ENCODE measurements at regions not wholly inside any gene's neighbourhood (a gene's known extent, or its start where the extent isn't known, plus 50 kb on each side); places are given as distances from the start of the nearest gene placed in this dataset.

- H3K27me3 ChIP-seq (ENCODE audit: control insufficient read depth in 5 of 5, insufficient read depth in 4 of 5, low read length in 5 of 5): peaks cover 3 to 6% (median 5%) of the 10 kb centered on the region in 5 donors
- no peak overlapping the region for H3K9ac ChIP-seq (ENCODE audit: low read length in 5 of 5)
- H3K4me3 ChIP-seq (ENCODE audit: low read depth in 1 of 5, low read length in 5 of 5): no peak overlapping the region
- H3K27ac ChIP-seq (ENCODE audit: low read depth, low read length): no peak overlapping the region
- no peaks in the 10 kb centered on the region for H3K4me1 ChIP-seq (ENCODE audit: control insufficient read depth in 5 of 5, insufficient read depth in 5 of 5, low read length in 5 of 5)
- H3K36me3 ChIP-seq (ENCODE audit: control insufficient read depth in 5 of 5, insufficient read depth in 5 of 5, low read length in 5 of 5): no peaks in the 10 kb centered on the region
- H3K9me3 ChIP-seq (ENCODE audit: control insufficient read depth in 5 of 5, low read length in 5 of 5): peaks cover 0 to 2% (median 0%) of the 10 kb centered on the region in 5 donors
Observed at GRCh38 chr11:135043434-135043833, 631.4 kb upstream of the B3GAT1 start.

DNA sequence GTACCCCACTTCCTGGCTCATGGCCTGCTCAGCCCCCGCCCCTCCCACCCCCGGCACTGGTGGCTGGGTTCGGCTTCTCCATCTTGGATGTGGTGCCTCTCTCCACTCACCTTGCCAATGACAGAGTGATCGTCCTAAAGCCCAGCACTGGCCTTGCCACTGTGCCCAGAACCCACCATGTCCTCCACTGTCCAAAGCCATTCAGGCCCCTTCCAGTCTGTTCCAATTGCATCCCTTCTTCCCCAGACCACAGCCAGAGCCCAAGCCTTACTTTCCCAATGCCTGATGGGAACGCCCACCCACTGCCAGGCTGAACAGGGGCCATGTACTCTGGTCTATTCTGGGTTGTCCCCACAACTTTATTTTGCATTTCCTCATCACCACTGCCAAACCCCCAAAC is 625.8 kb upstream of the B3GAT1 start:
- Histone ChIP-seq H3K27ac (ENCODE audit: low read depth, low read length) (no peak overlapping the region), H3K9ac (ENCODE audit: low read length in 5 of 5) (no peak overlapping the region), H3K36me3 (ENCODE audit: control insufficient read depth in 5 of 5, insufficient read depth in 5 of 5, low read length in 5 of 5) (no peaks in the 10 kb centered on the region), H3K27me3 (ENCODE audit: control insufficient read depth in 5 of 5, insufficient read depth in 4 of 5, low read length in 5 of 5) (peaks cover 5 to 11% (median 6%) of the 10 kb centered on the region in 5 donors), H3K9me3 (ENCODE audit: control insufficient read depth in 5 of 5, low read length in 5 of 5) (peaks cover 0 to 2% (median 0%) of the 10 kb centered on the region in 5 donors), H3K4me3 (ENCODE audit: low read depth in 1 of 5, low read length in 5 of 5) (no peak overlapping the region), H3K4me1 (ENCODE audit: control insufficient read depth in 5 of 5, insufficient read depth in 5 of 5, low read length in 5 of 5) (no peaks in the 10 kb centered on the region)

DNA sequence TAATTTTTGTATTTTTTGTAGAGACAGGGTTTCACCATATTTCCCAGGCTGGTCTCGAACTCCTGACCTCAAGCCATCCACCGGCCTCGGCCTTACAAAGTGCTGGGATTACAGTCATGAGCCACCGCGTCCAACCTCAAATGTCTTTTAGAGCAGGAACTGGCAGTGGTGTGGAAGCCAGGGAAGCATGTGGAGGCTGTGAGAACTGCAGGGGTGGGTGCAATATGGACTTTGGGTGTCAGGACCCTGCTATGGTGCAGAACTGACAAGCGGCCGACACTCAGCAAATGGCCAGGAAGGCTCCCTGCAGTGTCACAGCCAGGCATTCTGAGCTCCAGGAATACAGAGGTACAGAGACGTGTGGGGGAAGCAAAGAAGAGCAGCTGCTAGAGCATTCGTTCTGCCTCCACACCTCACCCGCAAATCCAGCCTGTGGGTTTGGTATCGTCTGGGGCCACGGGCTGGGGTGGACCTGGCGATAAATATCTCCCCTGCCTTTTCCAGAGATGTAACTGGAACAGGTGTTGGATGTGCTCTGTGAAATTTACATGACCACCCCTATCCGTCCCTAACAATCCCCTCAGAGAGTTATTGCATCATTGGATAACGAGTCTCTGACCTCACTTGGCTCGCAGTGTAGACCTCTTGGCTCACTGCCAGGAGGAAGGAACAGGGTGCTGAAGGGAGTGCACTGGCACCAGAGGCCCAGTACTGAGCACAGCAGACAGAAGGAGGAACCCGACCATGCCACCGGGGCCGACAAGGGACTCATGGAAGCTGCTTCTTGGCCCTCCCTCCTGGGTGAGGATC is 624.7 kb upstream of the B3GAT1 start:
- H3K27me3 ChIP-seq (ENCODE audit: control insufficient read depth in 5 of 5, insufficient read depth in 4 of 5, low read length in 5 of 5): peaks cover 5 to 12% (median 6%) of the 10 kb centered on the region in 5 donors
- no peak overlapping the region for H3K27ac ChIP-seq (ENCODE audit: low read depth, low read length)
- H3K9me3 ChIP-seq (ENCODE audit: control insufficient read depth in 5 of 5, low read length in 5 of 5): peaks cover 0 to 2% (median 0%) of the 10 kb centered on the region in 5 donors
- H3K4me3 ChIP-seq (ENCODE audit: low read depth in 1 of 5, low read length in 5 of 5): no peak overlapping the region
- no peaks in the 10 kb centered on the region for H3K36me3 ChIP-seq (ENCODE audit: control insufficient read depth in 5 of 5, insufficient read depth in 5 of 5, low read length in 5 of 5)
- no peak overlapping the region for H3K9ac ChIP-seq (ENCODE audit: low read length in 5 of 5)
- no peaks in the 10 kb centered on the region for H3K4me1 ChIP-seq (ENCODE audit: control insufficient read depth in 5 of 5, insufficient read depth in 5 of 5, low read length in 5 of 5)

GRCh38 chr11:135035282-135035681 is 623.2 kb upstream of the B3GAT1 start:
- H3K27ac ChIP-seq (ENCODE audit: low read depth, low read length): no peak overlapping the region
- no peaks in the 10 kb centered on the region for H3K4me1 ChIP-seq (ENCODE audit: control insufficient read depth in 5 of 5, insufficient read depth in 5 of 5, low read length in 5 of 5)
- H3K9ac ChIP-seq (ENCODE audit: low read length in 5 of 5): no peak overlapping the region
- H3K4me3 ChIP-seq (ENCODE audit: low read depth in 1 of 5, low read length in 5 of 5): no peak overlapping the region
- H3K9me3 ChIP-seq (ENCODE audit: control insufficient read depth in 5 of 5, low read length in 5 of 5): peaks cover 0 to 2% (median 0%) of the 10 kb centered on the region in 5 donors
- peaks cover 5 to 15% (median 10%) of the 10 kb centered on the region in 5 donors for H3K27me3 ChIP-seq (ENCODE audit: control insufficient read depth in 5 of 5, insufficient read depth in 4 of 5, low read length in 5 of 5)
- H3K36me3 ChIP-seq (ENCODE audit: control insufficient read depth in 5 of 5, insufficient read depth in 5 of 5, low read length in 5 of 5): no peaks in the 10 kb centered on the region

DNA sequence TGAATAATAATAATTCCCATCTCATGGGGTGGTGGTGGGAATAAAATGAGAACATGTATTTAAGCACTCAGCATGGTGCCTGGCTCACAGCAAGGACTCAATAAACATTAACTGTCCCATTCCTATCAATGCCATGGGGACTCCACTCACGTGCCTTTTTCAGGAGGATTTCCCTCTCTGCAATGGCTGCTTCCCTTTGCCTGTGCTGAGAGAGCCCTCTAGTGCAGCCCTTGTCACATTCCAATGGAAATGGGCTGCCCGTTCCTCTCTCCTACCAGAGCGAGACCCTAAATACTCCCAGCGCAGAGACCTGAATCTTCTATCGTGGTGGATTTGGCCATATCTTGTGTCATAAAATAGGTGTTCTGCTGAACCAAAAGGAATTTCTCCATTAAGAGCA is 621.5 kb upstream of the B3GAT1 start:
- Histone ChIP-seq H3K4me1 (ENCODE audit: control insufficient read depth in 5 of 5, insufficient read depth in 5 of 5, low read length in 5 of 5) (no peaks in the 10 kb centered on the region), H3K9ac (ENCODE audit: low read length in 5 of 5) (no peak overlapping the region), H3K36me3 (ENCODE audit: control insufficient read depth in 5 of 5, insufficient read depth in 5 of 5, low read length in 5 of 5) (no peaks in the 10 kb centered on the region), H3K4me3 (ENCODE audit: low read depth in 1 of 5, low read length in 5 of 5) (no peak overlapping the region), H3K27me3 (ENCODE audit: control insufficient read depth in 5 of 5, insufficient read depth in 4 of 5, low read length in 5 of 5) (peaks cover 5 to 13% (median 10%) of the 10 kb centered on the region in 5 donors), H3K9me3 (ENCODE audit: control insufficient read depth in 5 of 5, low read length in 5 of 5) (peaks cover 0 to 1% (median 0%) of the 10 kb centered on the region in 5 donors), H3K27ac (ENCODE audit: low read depth, low read length) (no peak overlapping the region)

GRCh38 chr11:135031205-135031989 is 619.4 kb upstream of the B3GAT1 start:
- no peaks in the 10 kb centered on the region for H3K9me3 ChIP-seq (ENCODE audit: control insufficient read depth in 5 of 5, low read length in 5 of 5)
- no peak overlapping the region for H3K27ac ChIP-seq (ENCODE audit: low read depth, low read length)
- no peaks in the 10 kb centered on the region for H3K36me3 ChIP-seq (ENCODE audit: control insufficient read depth in 5 of 5, insufficient read depth in 5 of 5, low read length in 5 of 5)
- H3K27me3 ChIP-seq (ENCODE audit: control insufficient read depth in 5 of 5, insufficient read depth in 4 of 5, low read length in 5 of 5): peaks cover 0 to 12% (median 5%) of the 10 kb centered on the region in 5 donors
- no peak overlapping the region for H3K9ac ChIP-seq (ENCODE audit: low read length in 5 of 5)
- no peak overlapping the region for H3K4me3 ChIP-seq (ENCODE audit: low read depth in 1 of 5, low read length in 5 of 5)
- H3K4me1 ChIP-seq (ENCODE audit: control insufficient read depth in 5 of 5, insufficient read depth in 5 of 5, low read length in 5 of 5): no peaks in the 10 kb centered on the region

DNA sequence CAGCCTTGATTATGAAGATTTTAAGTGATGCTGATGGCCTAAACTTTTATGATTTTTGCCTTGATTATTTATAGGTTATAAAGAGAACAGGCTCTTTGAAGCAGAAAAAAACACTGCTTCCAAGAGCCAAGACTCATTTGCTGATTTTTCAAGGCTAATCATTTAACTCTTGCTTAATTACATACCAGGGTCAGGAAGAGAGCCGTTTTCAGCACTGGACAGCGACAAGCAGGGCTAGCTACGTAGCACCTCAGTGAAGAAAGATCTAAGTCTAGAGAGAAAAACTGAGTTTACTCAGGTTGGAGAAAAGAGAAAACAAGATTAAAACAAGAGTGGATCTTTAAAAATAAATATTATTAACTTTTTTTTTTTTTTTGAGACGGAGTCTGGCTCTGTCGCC is 615.4 kb upstream of the B3GAT1 start:
- H3K4me1 ChIP-seq (ENCODE audit: control insufficient read depth in 5 of 5, insufficient read depth in 5 of 5, low read length in 5 of 5): no peaks in the 10 kb centered on the region
- no peak overlapping the region for H3K4me3 ChIP-seq (ENCODE audit: low read depth in 1 of 5, low read length in 5 of 5)
- no peak overlapping the region for H3K9ac ChIP-seq (ENCODE audit: low read length in 5 of 5)
- no peak overlapping the region for H3K27ac ChIP-seq (ENCODE audit: low read depth, low read length)
- H3K9me3 ChIP-seq (ENCODE audit: control insufficient read depth in 5 of 5, low read length in 5 of 5): no peaks in the 10 kb centered on the region
- H3K36me3 ChIP-seq (ENCODE audit: control insufficient read depth in 5 of 5, insufficient read depth in 5 of 5, low read length in 5 of 5): no peaks in the 10 kb centered on the region
- peaks cover 0 to 4% (median 2%) of the 10 kb centered on the region in 5 donors for H3K27me3 ChIP-seq (ENCODE audit: control insufficient read depth in 5 of 5, insufficient read depth in 4 of 5, low read length in 5 of 5)

GRCh38 chr11:135023499-135023898 is 611.5 kb upstream of the B3GAT1 start:
- Histone ChIP-seq H3K4me3 (ENCODE audit: low read depth in 1 of 5, low read length in 5 of 5) (no peak overlapping the region), H3K27ac (ENCODE audit: low read depth, low read length) (no peak overlapping the region), H3K9ac (ENCODE audit: low read length in 5 of 5) (no peak overlapping the region)

GRCh38 chr11:135022454-135022853 is 610.4 kb upstream of the B3GAT1 start:
- no peak overlapping the region for H3K4me3 ChIP-seq (ENCODE audit: low read depth in 1 of 5, low read length in 5 of 5)
- H3K9ac ChIP-seq (ENCODE audit: low read length in 5 of 5): no peak overlapping the region
- H3K9me3 ChIP-seq (ENCODE audit: control insufficient read depth in 5 of 5, low read length in 5 of 5): peaks cover 0 to 2% (median 0%) of the 10 kb centered on the region in 5 donors
- H3K4me1 ChIP-seq (ENCODE audit: control insufficient read depth in 5 of 5, insufficient read depth in 5 of 5, low read length in 5 of 5): no peaks in the 10 kb centered on the region
- H3K27ac ChIP-seq (ENCODE audit: low read depth, low read length): no peak overlapping the region
- no peaks in the 10 kb centered on the region for H3K27me3 ChIP-seq (ENCODE audit: control insufficient read depth in 5 of 5, insufficient read depth in 4 of 5, low read length in 5 of 5)
- no peaks in the 10 kb centered on the region for H3K36me3 ChIP-seq (ENCODE audit: control insufficient read depth in 5 of 5, insufficient read depth in 5 of 5, low read length in 5 of 5)

More at GRCh38 chr11:135023499-135023898, 611.5 kb upstream of the B3GAT1 start:
- Histone ChIP-seq H3K36me3 (ENCODE audit: control insufficient read depth in 5 of 5, insufficient read depth in 5 of 5, low read length in 5 of 5) (no peaks in the 10 kb centered on the region), H3K9me3 (ENCODE audit: control insufficient read depth in 5 of 5, low read length in 5 of 5) (peaks cover 0 to 1% (median 0%) of the 10 kb centered on the region in 5 donors), H3K27me3 (ENCODE audit: control insufficient read depth in 5 of 5, insufficient read depth in 4 of 5, low read length in 5 of 5) (no peaks in the 10 kb centered on the region), H3K4me1 (ENCODE audit: control insufficient read depth in 5 of 5, insufficient read depth in 5 of 5, low read length in 5 of 5) (no peaks in the 10 kb centered on the region)

- H3K9ac ChIP-seq (ENCODE audit: low read length in 5 of 5): no peak overlapping the region
- H3K4me1 ChIP-seq (ENCODE audit: control insufficient read depth in 5 of 5, insufficient read depth in 5 of 5, low read length in 5 of 5): no peaks in the 10 kb centered on the region
- H3K27me3 ChIP-seq (ENCODE audit: control insufficient read depth in 5 of 5, insufficient read depth in 4 of 5, low read length in 5 of 5): no peaks in the 10 kb centered on the region
- no peak overlapping the region for H3K27ac ChIP-seq (ENCODE audit: low read depth, low read length)
- peaks cover 0 to 2% (median 0%) of the 10 kb centered on the region in 5 donors for H3K9me3 ChIP-seq (ENCODE audit: control insufficient read depth in 5 of 5, low read length in 5 of 5)
- H3K4me3 ChIP-seq (ENCODE audit: low read depth in 1 of 5, low read length in 5 of 5): no peak overlapping the region
- H3K36me3 ChIP-seq (ENCODE audit: control insufficient read depth in 5 of 5, insufficient read depth in 5 of 5, low read length in 5 of 5): no peaks in the 10 kb centered on the region
Observed at GRCh38 chr11:135019899-135020298, 607.9 kb upstream of the B3GAT1 start.
